Activated T-helper 17 cell treated with anti-CD3 and anti-CD28 coated beads, Interleukin-2, amount 50 U/mL, for 72 hours (primary cell): ENCODE measurements at regions not wholly inside any gene's neighbourhood (a gene's known extent, or its start where the extent isn't known, plus 50 kb on each side); places are given as distances from the start of the nearest gene placed in this dataset.

ENCODE experiments used
- ATAC-seq: fragments of 150-1000 bp; cut with Tn5 transposase; replicated peaks from 2 replicates; pipeline ENCODE4 v1.10.0; 2021; ENCODE audit warnings: mild to moderate bottlenecking, moderate library complexity
- H3K27ac Mint-ChIP-seq: one replicate; pipeline ENCODE4 v1.8.0; 2022; ENCODE audit warnings: mixed read lengths
- H3K27me3 Mint-ChIP-seq: one replicate; pipeline ENCODE4 v1.8.0; 2022; ENCODE audit warnings: mixed read lengths
- H3K36me3 Mint-ChIP-seq: one replicate; pipeline ENCODE4 v1.8.0; 2022; ENCODE audit warnings: low read depth, mild to moderate bottlenecking, mixed read lengths
- H3K4me1 Mint-ChIP-seq: one replicate; pipeline ENCODE4 v1.8.0; 2022; ENCODE audit warnings: mixed read lengths
- H3K4me3 Mint-ChIP-seq: one replicate; pipeline ENCODE4 v1.8.0; 2022; ENCODE audit warnings: mild to moderate bottlenecking, mixed read lengths
- H3K9me3 Mint-ChIP-seq: one replicate; pipeline ENCODE4 v1.8.0; 2022; ENCODE audit warnings: mixed read lengths

DNA sequence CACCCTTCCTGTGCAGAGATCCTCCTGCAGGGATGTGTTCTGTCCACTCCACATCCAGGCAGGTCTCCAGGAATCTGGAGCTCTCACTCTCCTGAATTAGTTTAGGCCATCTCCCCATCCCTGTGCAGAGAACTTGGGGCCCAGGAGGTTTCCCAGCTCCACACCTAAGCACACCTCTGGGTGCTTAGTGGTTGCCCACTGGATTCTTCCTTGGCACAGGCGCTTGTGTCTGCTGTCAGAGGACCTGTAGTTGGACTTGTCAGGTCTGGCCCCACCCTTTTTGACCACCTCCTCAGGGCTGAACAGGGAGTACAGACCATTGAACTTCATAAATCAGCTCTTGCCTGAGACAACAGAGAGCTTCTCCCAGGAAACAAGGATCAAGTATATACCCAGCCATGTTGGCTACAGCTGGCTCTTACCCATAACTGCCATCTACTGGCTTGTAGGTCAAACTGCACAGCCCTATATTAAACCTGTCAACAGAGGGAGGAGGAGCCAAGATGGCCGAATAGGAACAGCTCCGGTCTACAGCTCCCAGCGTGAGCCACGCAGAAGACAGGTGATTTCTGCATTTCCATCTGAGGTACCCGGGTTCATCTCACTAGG, 275.5 kb downstream of the PPARGC1A start:
- peak; percentile 42 for ATAC-seq
- no peak overlapping the region for H3K4me3 Mint-ChIP-seq
- no peaks in the 10 kb centered on the region for H3K9me3 Mint-ChIP-seq
- no peaks in the 10 kb centered on the region for H3K36me3 Mint-ChIP-seq
- H3K27ac Mint-ChIP-seq: no peak overlapping the region
- H3K4me1 Mint-ChIP-seq: no peaks in the 10 kb centered on the region
- no peaks in the 10 kb centered on the region for H3K27me3 Mint-ChIP-seq

DNA sequence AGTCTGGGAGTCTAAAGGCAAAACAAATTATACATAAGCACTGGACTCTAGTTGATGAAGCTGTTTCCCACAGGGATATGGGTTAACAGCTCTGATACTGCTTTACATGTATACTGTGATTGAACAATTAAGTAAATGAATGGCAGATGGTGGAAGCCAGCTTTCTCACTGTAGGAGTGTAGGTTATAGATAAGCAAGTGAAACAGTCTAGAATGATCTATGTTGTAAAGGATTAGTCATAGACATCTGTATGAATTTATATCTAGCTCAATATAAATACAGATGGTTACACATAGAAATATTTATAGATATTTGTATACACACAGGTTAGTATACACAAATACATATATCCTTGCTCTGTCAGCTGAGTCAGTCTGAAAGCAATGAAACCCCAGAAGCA, 276.1 kb downstream of the PPARGC1A start:
- no peaks in the 10 kb centered on the region for H3K27me3 Mint-ChIP-seq
- no peak overlapping the region for H3K27ac Mint-ChIP-seq
- no peaks in the 10 kb centered on the region for H3K9me3 Mint-ChIP-seq
- H3K4me1 Mint-ChIP-seq: no peaks in the 10 kb centered on the region
- no peak overlapping the region for H3K4me3 Mint-ChIP-seq
- ATAC-seq: no peak
- no peaks in the 10 kb centered on the region for H3K36me3 Mint-ChIP-seq

DNA sequence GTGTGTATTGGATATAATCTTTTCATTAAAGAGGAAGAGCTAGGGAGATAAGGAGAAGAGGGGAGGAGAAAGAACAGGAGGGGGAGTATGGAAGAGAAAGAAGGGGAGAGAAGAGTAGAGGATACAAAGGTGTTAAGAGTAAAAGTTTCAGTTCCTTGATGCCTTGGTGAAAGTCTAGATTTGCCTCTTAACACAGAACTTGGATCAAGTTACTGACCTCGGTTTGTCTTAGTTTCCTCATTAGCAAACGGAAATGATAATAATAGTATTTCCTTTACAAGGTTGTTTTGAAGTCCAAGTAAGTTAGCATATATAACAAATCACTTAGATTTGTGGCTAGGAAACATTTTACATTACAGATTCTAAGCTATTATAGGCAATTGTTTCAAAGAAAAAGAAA, 287.1 kb downstream of the PPARGC1A start:
- no peaks in the 10 kb centered on the region for H3K4me1 Mint-ChIP-seq

DNA sequence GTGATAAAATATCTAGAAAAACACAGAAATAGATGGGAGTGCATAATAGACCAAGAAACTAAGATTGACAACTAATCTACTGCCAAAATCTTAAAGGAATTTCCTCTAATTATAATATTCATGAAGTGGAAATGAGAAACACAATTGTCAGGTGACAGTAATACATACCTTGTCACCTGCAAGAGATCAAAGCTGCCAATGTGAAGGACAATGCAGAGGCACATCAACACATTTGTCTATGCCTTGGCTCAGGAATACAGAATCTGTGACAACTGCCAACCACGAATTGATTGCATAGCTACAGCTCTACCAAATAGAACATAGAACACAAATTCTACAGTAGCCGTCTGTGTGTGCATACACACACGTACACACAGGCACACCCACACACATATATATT, 295.7 kb downstream of the PPARGC1A start:
- ATAC-seq: no peak
- Mint-ChIP-seq H3K4me1 (no peaks in the 10 kb centered on the region), H3K9me3 (peaks cover 5% of the 10 kb centered on the region), H3K36me3 (no peaks in the 10 kb centered on the region), H3K4me3 (no peak overlapping the region), H3K27ac (no peak overlapping the region), H3K27me3 (no peaks in the 10 kb centered on the region)

More for the DNA sequence above, 287.1 kb downstream of the PPARGC1A start:
- no peak overlapping the region for H3K27ac Mint-ChIP-seq
- peaks cover 3% of the 10 kb centered on the region for H3K9me3 Mint-ChIP-seq
- H3K4me3 Mint-ChIP-seq: no peak overlapping the region
- H3K27me3 Mint-ChIP-seq: no peaks in the 10 kb centered on the region
- no peaks in the 10 kb centered on the region for H3K36me3 Mint-ChIP-seq
- ATAC-seq: no peak

DNA sequence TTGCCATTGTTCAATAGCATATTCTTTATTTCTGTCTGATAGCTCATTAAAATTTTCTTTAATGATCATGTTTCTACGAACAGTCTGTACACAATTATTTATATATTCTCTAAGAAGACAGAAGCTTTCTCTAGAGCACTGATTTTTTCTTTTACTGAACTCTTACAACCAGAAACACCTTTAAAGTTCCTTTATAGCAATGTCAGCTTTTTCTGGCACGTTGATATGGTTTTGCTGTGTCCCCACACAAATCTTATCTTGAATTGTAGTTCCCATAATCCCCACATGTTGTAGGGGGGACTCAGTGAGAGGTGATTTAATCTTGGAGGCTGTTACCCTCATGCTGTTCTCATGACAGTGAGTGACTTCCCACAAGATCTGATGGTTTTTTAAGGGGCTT, 299.4 kb downstream of the PPARGC1A start:
- no peaks in the 10 kb centered on the region for H3K27me3 Mint-ChIP-seq
- H3K9me3 Mint-ChIP-seq: peaks cover 8% of the 10 kb centered on the region
- H3K4me3 Mint-ChIP-seq: no peak overlapping the region
- ATAC-seq: no peak
- H3K4me1 Mint-ChIP-seq: no peaks in the 10 kb centered on the region
- no peak overlapping the region for H3K27ac Mint-ChIP-seq
- no peaks in the 10 kb centered on the region for H3K36me3 Mint-ChIP-seq

DNA sequence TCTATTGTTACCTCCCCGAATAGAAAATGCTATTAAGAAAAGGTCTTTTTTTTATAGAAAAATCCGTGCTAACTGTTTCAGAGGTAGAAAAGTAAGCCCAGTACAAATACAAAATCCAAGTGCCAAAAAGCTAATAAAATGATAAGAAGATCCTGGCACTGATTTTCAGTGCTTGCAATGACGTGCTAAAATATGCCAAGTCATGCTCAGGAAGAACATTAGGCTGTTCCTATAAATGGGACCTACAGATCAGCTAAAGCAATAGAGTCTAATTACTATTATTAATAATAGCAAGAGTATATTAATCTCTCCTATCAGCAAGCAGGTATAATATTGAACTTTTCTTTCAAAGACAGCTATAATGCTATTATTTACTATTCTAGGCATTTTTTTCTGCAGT, 305.8 kb downstream of the PPARGC1A start:
- Mint-ChIP-seq H3K4me1 (no peaks in the 10 kb centered on the region), H3K4me3 (no peak overlapping the region), H3K27ac (no peak overlapping the region), H3K36me3 (no peaks in the 10 kb centered on the region), H3K27me3 (no peaks in the 10 kb centered on the region), H3K9me3 (peaks cover 6% of the 10 kb centered on the region)
- no peak for ATAC-seq

DNA sequence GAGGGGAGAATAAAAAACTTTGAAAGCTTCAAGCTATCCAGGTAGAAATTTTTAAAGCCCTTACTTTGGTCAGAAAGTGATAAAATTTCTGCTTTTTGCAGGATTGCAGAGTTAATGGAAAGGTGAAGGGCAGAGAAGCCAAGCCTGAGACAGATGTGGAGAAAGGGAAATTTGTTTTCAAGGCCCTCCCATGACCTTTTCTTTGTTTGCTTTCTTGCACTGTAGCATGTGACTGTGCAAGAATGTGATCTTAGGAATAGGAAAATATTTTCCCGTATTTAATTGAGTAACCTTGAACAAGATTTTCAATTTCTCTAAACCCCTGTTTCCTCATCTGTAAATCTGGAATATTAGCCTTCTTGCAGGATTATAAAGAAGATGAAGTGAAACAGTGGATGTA, 307.2 kb downstream of the PPARGC1A start:
- Mint-ChIP-seq H3K4me3 (no peak overlapping the region), H3K4me1 (no peaks in the 10 kb centered on the region), H3K9me3 (peaks cover 6% of the 10 kb centered on the region), H3K27ac (no peak overlapping the region), H3K27me3 (no peaks in the 10 kb centered on the region), H3K36me3 (no peaks in the 10 kb centered on the region)
- ATAC-seq: no peak

DNA sequence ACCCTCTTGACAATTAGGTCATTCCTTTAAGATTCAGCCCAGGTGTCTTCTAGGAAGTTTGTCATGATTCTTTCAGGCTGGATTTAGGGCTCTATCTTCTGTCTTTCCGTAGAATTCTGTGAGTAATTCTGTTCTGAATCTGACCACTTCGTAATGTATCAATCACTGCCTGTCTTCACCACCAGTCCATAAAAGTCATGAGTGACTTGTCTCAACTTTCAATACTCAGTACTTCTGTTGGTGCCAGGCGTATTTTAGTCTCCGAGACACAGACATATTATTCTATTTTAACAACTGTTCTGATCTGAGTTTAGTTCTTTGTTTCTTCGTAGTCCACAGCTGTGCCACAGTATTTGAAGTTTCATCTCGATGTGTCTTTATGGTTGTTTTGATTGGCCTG, 310.7 kb downstream of the PPARGC1A start:
- peaks cover 3% of the 10 kb centered on the region for H3K9me3 Mint-ChIP-seq

DNA sequence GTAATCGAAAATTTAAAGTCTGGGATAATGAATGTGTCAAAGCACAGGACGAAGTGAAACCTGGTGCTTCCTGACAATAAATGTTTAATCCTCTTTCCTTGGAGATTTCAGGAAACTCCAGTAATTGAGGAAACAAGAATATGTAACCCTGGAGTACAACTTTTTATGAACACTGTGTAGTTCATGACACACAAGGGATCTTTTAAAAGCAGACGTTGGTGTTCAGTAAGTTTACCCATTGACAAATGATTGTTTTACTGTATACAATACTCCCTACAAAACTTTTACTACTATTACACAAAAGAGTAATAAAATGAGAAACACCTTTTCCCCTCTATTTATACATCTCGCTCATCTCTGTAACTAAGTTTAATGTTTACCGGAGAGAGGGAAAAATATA, 312.4 kb downstream of the PPARGC1A start:
- ATAC-seq: no peak
- Mint-ChIP-seq H3K9me3 (peaks cover 3% of the 10 kb centered on the region), H3K27ac (no peak overlapping the region), H3K36me3 (no peaks in the 10 kb centered on the region), H3K4me3 (no peak overlapping the region), H3K27me3 (no peaks in the 10 kb centered on the region), H3K4me1 (no peaks in the 10 kb centered on the region)

More for the DNA sequence above, 310.7 kb downstream of the PPARGC1A start:
- no peak overlapping the region for H3K4me3 Mint-ChIP-seq
- no peaks in the 10 kb centered on the region for H3K36me3 Mint-ChIP-seq
- no peaks in the 10 kb centered on the region for H3K4me1 Mint-ChIP-seq
- ATAC-seq: no peak
- H3K27ac Mint-ChIP-seq: no peak overlapping the region
- no peaks in the 10 kb centered on the region for H3K27me3 Mint-ChIP-seq

DNA sequence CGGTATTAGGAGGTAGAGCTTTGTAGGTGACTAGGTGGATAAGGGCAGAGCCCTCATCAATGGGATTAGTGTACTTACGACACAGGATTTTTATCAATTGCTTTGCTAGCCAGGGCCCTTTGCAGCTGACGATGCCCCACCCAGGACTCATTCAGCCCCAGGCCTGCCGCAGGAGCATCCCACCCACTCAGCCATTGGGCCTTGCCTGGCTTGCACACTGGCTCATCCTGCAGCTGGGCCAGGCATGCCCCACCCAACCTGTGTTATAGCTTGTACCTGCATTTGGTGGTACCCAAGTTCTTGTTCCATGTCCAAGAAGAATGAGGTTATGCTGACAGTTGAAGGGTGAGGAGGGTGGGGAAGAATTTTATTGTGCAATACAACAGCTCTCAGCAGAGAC, 317.5 kb downstream of the PPARGC1A start:
- no peak overlapping the region for H3K4me3 Mint-ChIP-seq
- peaks cover 9% of the 10 kb centered on the region for H3K9me3 Mint-ChIP-seq
- H3K4me1 Mint-ChIP-seq: no peaks in the 10 kb centered on the region
- no peak for ATAC-seq
- H3K27me3 Mint-ChIP-seq: no peaks in the 10 kb centered on the region
- no peaks in the 10 kb centered on the region for H3K36me3 Mint-ChIP-seq
- no peak overlapping the region for H3K27ac Mint-ChIP-seq

DNA sequence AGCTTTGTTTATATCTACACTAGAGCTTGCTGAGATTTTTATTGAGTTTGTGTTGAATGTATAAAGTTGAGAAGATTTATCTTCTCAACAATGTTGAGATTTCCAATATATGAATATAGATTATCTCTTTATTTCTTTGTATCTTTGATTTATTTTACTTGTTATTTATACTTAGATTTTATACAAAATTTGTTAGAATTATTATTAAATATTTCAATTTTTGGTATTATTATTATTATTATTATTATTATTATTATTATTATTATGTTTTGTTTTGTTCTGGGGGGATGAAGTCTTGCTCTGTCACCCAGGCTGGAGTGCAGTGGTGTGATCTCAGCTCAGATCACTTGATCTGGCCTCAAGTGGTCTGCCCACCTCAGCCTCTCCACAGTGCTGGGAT, 322.5 kb downstream of the PPARGC1A start:
- no peaks in the 10 kb centered on the region for H3K36me3 Mint-ChIP-seq
- H3K4me3 Mint-ChIP-seq: no peak overlapping the region
- H3K27me3 Mint-ChIP-seq: no peaks in the 10 kb centered on the region
- H3K9me3 Mint-ChIP-seq: peaks cover 16% of the 10 kb centered on the region
- no peaks in the 10 kb centered on the region for H3K4me1 Mint-ChIP-seq
- ATAC-seq: no peak
- H3K27ac Mint-ChIP-seq: no peak overlapping the region

DNA sequence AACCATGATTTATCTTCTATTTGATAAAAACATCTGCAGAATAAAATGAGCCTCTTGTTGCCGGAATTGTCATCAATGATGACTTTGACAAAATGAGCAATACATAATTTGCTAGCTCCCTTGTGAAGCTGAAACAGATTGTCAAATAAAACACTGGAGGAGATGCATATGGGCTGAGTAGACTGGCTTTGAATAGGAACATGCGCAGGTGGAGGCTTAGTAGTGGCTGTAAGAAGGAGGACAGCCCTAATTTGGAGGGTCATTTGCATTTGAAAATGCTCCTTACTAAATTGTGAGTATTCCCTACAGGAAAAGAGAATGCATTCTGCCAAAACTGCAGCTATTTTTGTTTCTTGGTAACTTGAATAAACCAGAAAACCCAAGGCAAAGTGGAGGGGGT, 329.1 kb downstream of the PPARGC1A start:
- Mint-ChIP-seq H3K36me3 (no peaks in the 10 kb centered on the region), H3K27me3 (no peaks in the 10 kb centered on the region), H3K4me3 (no peak overlapping the region), H3K4me1 (no peaks in the 10 kb centered on the region), H3K27ac (no peak overlapping the region), H3K9me3 (peaks cover 11% of the 10 kb centered on the region)
- ATAC-seq: no peak

DNA sequence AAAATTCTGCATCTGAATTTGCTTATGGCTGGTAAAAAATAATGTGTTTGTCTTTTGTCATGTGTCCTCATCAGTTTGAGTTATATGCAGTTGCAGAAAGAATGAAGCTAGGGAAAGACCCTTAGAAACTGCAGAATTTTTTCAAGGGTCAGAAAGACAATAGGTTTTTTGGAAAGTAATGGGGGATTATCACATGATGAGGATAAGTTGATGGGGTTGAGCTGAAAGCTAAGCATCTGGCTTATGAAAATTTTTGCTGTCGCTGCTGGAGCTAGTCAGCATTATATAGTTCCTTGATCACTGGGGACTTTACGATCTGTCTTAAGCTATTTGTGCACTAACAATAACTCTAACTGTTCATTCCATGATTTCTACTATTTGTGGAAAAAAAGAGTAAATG, 331.7 kb downstream of the PPARGC1A start:
- no peaks in the 10 kb centered on the region for H3K27me3 Mint-ChIP-seq
- ATAC-seq: no peak
- H3K36me3 Mint-ChIP-seq: no peaks in the 10 kb centered on the region
- H3K4me1 Mint-ChIP-seq: no peaks in the 10 kb centered on the region
- H3K27ac Mint-ChIP-seq: no peak overlapping the region
- peaks cover 10% of the 10 kb centered on the region for H3K9me3 Mint-ChIP-seq
- H3K4me3 Mint-ChIP-seq: no peak overlapping the region

DNA sequence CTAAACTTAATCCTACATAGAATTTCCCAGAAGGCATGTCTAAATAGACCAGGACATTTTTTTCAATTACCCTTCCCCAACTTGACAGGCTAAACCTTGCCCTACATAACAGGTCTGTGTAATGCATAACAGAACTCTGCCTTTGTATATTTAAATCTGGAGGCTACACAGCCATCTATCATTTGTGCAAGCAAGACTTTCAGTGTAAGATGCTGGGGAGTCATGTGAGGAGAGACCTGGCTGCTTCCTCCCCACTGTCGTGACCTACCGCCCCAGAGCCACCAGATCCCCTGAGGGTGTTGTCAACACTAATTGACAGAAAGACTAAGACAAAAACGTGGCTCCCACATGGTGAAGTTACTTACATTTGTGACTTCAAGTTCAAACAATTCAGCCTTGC, 342.2 kb downstream of the PPARGC1A start:
- Mint-ChIP-seq H3K4me1 (no peaks in the 10 kb centered on the region), H3K9me3 (peaks cover 7% of the 10 kb centered on the region), H3K27ac (no peak overlapping the region), H3K4me3 (no peak overlapping the region), H3K36me3 (no peaks in the 10 kb centered on the region), H3K27me3 (no peaks in the 10 kb centered on the region)
- ATAC-seq: no peak

DNA sequence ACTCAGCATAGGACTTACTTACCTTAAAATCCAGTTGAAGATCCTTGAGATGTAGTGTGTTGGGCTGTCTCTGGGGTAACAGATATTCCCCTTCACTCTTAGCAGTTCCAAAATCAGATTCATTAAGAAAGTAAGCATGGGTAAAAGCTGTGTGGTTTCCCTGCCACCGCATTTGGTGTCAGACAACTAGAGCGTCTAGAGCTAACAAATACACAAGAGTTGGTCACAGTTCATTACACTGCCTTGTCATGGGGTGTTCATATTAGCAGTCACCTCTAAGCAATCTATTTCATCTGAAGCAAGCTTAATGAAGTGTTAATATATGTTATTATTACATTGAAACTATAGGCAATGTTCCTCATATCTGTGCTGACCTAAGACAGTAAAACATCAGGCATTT, 342.8 kb downstream of the PPARGC1A start:
- Mint-ChIP-seq H3K4me3 (no peak overlapping the region), H3K36me3 (no peaks in the 10 kb centered on the region), H3K4me1 (no peaks in the 10 kb centered on the region), H3K27me3 (no peaks in the 10 kb centered on the region), H3K9me3 (peaks cover 7% of the 10 kb centered on the region), H3K27ac (no peak overlapping the region)
- ATAC-seq: no peak

DNA sequence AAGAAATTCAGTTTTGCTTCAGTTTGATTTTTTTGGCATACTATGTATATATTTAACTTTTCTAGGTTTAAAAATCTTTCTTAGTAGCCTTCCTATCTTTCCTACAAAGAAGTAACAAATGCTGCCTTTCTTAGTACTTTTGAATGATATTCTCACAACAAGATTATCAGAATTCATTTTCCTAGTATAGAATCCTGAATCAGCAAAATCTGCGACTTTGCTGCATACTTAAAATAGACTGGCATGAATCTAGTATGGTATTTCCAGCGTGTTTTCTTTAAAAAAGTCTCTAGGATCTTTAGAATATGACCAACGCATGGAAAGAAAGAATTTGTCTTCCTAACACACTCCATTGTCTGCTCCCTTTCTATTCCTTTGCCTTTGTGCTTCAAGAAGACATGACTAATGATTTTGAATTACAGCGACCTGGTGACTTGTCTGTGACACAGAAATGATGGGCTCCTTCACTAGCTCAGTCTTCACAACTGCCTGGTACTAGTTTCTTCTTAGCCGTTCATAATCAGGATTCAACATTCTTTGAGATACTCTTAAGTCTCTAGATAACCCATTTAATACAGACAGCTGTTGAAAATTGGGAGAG, 349.8 kb downstream of the PPARGC1A start:
- H3K36me3 Mint-ChIP-seq: no peaks in the 10 kb centered on the region
- no peak for ATAC-seq
- H3K4me1 Mint-ChIP-seq: no peaks in the 10 kb centered on the region
- H3K4me3 Mint-ChIP-seq: no peak overlapping the region
- H3K27me3 Mint-ChIP-seq: no peaks in the 10 kb centered on the region
- H3K27ac Mint-ChIP-seq: no peak overlapping the region
- peaks cover 6% of the 10 kb centered on the region for H3K9me3 Mint-ChIP-seq
